ENCODE measurements at regions not wholly inside any gene's neighbourhood (a gene's known extent, or its start where the extent isn't known, plus 50 kb on each side); places are given as distances from the start of the nearest gene placed in this dataset.

- DNase-seq (ENCODE audit: low read depth, low spot score), result no peak
- WGBS (ENCODE audit: insufficient coverage, insufficient replicate concordance, low lambda C conversion rate, missing lambda C conversion rate), result 35% methylated on average over 6 of the region's 6 CpGs
- no peaks in the 10 kb centered on the region for H3K4me1 ChIP-seq (ENCODE audit: control insufficient read depth, insufficient read depth, low read length)
- BruUV-seq (replicated peaks), result no TSS peak
- intact Hi-C loops (cut with micrococcal nuclease; ENCODE audit: unreplicated experiment), result no loop called here
- no peaks in the 10 kb centered on the region for H3K9me3 ChIP-seq (replicated peaks; ENCODE audit: control insufficient read depth, insufficient read depth, low read length)
- no peaks in the 10 kb centered on the region for H3K79me2 ChIP-seq (ENCODE audit: control insufficient read depth, insufficient read depth, low read length)
- no peak overlapping the region for H2AFZ ChIP-seq (ENCODE audit: control insufficient read depth, low read depth, low read length)
- in situ Hi-C loops (cut with MboI), result no loop called here
- ChIA-PET RAD21 (ENCODE audit: unreplicated experiment) (no interaction called here), SMC1A (ENCODE audit: uncharacterized antibody, unreplicated experiment) (no interaction called here), POLR2A (no interaction called here), CTCF (no interaction called here)
- no peak overlapping the region for H3K9ac ChIP-seq (ENCODE audit: control insufficient read depth, insufficient read depth, low read length)
- no peak overlapping the region for H3K27ac ChIP-seq (ENCODE audit: control insufficient read depth, insufficient read depth)
- no peak for ATAC-seq
- TF ChIP-seq BCL3 (IDR thresholded peaks at IDR 0.05; ENCODE audit: borderline replicate concordance, insufficient read depth, low read depth, low read length, poor library complexity, severe bottlenecking) (no peak), CHD2 (IDR thresholded peaks at IDR 0.05; ENCODE audit: borderline replicate concordance, low read depth, low read length) (no peak)
- no peaks in the 10 kb centered on the region; a peak in 1 of 4 replicates for H3K27me3 ChIP-seq (replicated peaks in 1 of 2; ENCODE audit: control insufficient read depth in 2 of 2, insufficient read depth in 2 of 2, low read length in 1 of 2)
- H3K36me3 ChIP-seq (ENCODE audit: control insufficient read depth in 2 of 2, insufficient read depth in 2 of 2, low read length in 1 of 2), result no peaks in the 10 kb centered on the region
- no peak for FAIRE-seq
- no peak overlapping the region for H3K4me3 ChIP-seq
- no peak overlapping the region for H3K4me2 ChIP-seq (ENCODE audit: control insufficient read depth, insufficient read depth)
- H4K20me1 ChIP-seq (ENCODE audit: control insufficient read depth, insufficient read depth), result no peaks in the 10 kb centered on the region
Observed at GRCh38 chr20:58598211-58599015, 52.7 kb upstream of the STX16 start.

GRCh38 chr20:58597249-58597891 lies 53.7 kb upstream of the STX16 start:
- no peak for ATAC-seq
- H3K4me1 ChIP-seq (ENCODE audit: control insufficient read depth, insufficient read depth, low read length), result no peaks in the 10 kb centered on the region
- BruUV-seq (replicated peaks), result no TSS peak
- no peaks in the 10 kb centered on the region for H3K79me2 ChIP-seq (ENCODE audit: control insufficient read depth, insufficient read depth, low read length)
- intact Hi-C loops (cut with micrococcal nuclease; ENCODE audit: unreplicated experiment), result no loop called here
- RAD21 ChIA-PET (ENCODE audit: unreplicated experiment), result no interaction called here
- H4K20me1 ChIP-seq (ENCODE audit: control insufficient read depth, insufficient read depth), result no peaks in the 10 kb centered on the region
- H2AFZ ChIP-seq (ENCODE audit: control insufficient read depth, low read depth, low read length), result no peak overlapping the region
- no peaks in the 10 kb centered on the region for H3K36me3 ChIP-seq (ENCODE audit: control insufficient read depth in 2 of 2, insufficient read depth in 2 of 2, low read length in 1 of 2)
- H3K9ac ChIP-seq (ENCODE audit: control insufficient read depth, insufficient read depth, low read length), result no peak overlapping the region
- CTCF ChIA-PET, result no interaction called here
- H3K27me3 ChIP-seq (replicated peaks in 1 of 2; ENCODE audit: control insufficient read depth in 2 of 2, insufficient read depth in 2 of 2, low read length in 1 of 2), result peaks cover 0 to 1% of the 10 kb centered on the region in 2 experiments; a peak in 2 of 4 replicates
- in situ Hi-C loops (cut with MboI), result no loop called here
- no peak overlapping the region for H3K4me2 ChIP-seq (ENCODE audit: control insufficient read depth, insufficient read depth)
- H3K27ac ChIP-seq (ENCODE audit: control insufficient read depth, insufficient read depth), result no peak overlapping the region
- no peak for DNase-seq (ENCODE audit: low read depth, low spot score)
- H3K9me3 ChIP-seq (replicated peaks; ENCODE audit: control insufficient read depth, insufficient read depth, low read length), result no peaks in the 10 kb centered on the region
- SMC1A ChIA-PET (ENCODE audit: uncharacterized antibody, unreplicated experiment), result no interaction called here
- POLR2A ChIA-PET, result no interaction called here
- 22% methylated on average over 18 of the region's 18 CpGs for WGBS (ENCODE audit: insufficient coverage, insufficient replicate concordance, low lambda C conversion rate, missing lambda C conversion rate)
- no peak overlapping the region for H3K4me3 ChIP-seq
- no peak for FAIRE-seq
- no peak for TF ChIP-seq USF2 (IDR thresholded peaks at IDR 0.05; ENCODE audit: borderline replicate concordance, low read depth, low read length)
- TF ChIP-seq BRCA1 (IDR thresholded peaks at IDR 0.05; ENCODE audit: low read depth, low read length), result no peak
- no peak for TF ChIP-seq GATAD2B (conservative IDR thresholded peaks at IDR 0.05; ENCODE audit: low read depth)
- no peak for TF ChIP-seq EP300 (IDR thresholded peaks at IDR 0.05; ENCODE audit: borderline replicate concordance in 1 of 2, control insufficient read depth in 1 of 2, low read depth in 2 of 2, low read length in 2 of 2)
- no peak for TF ChIP-seq ZBTB40 (IDR thresholded peaks at IDR 0.05; ENCODE audit: borderline replicate concordance)
- no peak for TF ChIP-seq RELA (IDR thresholded peaks at IDR 0.05; ENCODE audit: borderline replicate concordance, partially characterized antibody)
- TF ChIP-seq PML (IDR thresholded peaks at IDR 0.05; ENCODE audit: low read length), result no peak

All from GM12878 (cell line).